ENCODE measurements at regions not wholly inside any gene's neighbourhood (a gene's known extent, or its start where the extent isn't known, plus 50 kb on each side); places are given as distances from the start of the nearest gene placed in this dataset.

GRCh38 chr5:40025586-40025985 is 600.8 kb upstream of the DAB2 start:
- FAIRE-seq = no peak
- 60 to 97% (median 71%) methylated on average over 3 of the region's 3 CpGs for WGBS, 3 donors

DNA sequence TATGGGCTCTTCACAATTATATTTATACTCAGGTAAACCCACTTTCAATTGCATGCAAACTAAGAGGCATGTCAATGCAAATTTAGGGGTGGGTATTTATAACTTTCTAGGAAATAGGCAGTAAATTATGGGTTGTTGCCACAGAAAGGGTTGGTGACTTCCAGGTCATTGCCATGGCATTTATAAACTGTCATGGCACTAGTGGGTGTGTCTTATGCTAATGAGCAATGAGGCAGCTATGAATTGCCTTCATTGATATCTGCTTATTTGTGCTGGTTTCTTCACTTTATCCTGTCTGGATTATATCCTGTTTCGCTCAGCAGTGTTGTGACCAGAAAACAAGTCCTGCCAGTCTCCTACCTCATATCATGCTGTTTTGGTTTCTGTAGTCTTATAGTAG is 597.3 kb upstream of the DAB2 start:
- Histone ChIP-seq H3K27ac (ENCODE audit: low read depth in 1 of 3, low read length in 2 of 3) (no peak overlapping the region), H3K4me3 (ENCODE audit: low read depth in 1 of 3, low read length in 3 of 3) (no peak overlapping the region), H3K9me3 (ENCODE audit: control insufficient read depth in 2 of 2, insufficient read depth in 1 of 2, low read depth in 1 of 2, low read length in 1 of 2) (no peaks in the 10 kb centered on the region), H3K36me3 (ENCODE audit: control insufficient read depth in 3 of 3, insufficient read depth in 2 of 3, low read depth in 1 of 3, low read length in 3 of 3) (no peaks in the 10 kb centered on the region), H3K4me1 (ENCODE audit: control insufficient read depth in 3 of 3, insufficient read depth in 2 of 3, low read depth in 1 of 3, low read length in 2 of 3) (no peaks in the 10 kb centered on the region), H3K27me3 (ENCODE audit: control insufficient read depth in 3 of 3, insufficient read depth in 3 of 3, low read length in 3 of 3) (peaks cover 0 to 5% (median 0%) of the 10 kb centered on the region in 3 donors)
- DNase-seq = no peak
- no peak for FAIRE-seq
- WGBS, 3 donors = 92 to 100% (median 98%) methylated on average over 1 of the region's 1 CpG

More at GRCh38 chr5:40025586-40025985, 600.8 kb upstream of the DAB2 start:
- no peaks in the 10 kb centered on the region for H3K27me3 ChIP-seq (ENCODE audit: control insufficient read depth in 3 of 3, insufficient read depth in 3 of 3, low read length in 3 of 3)
- DNase-seq = no peak
- no peaks in the 10 kb centered on the region for H3K4me1 ChIP-seq (ENCODE audit: control insufficient read depth in 3 of 3, insufficient read depth in 2 of 3, low read depth in 1 of 3, low read length in 2 of 3)
- no peak overlapping the region for H3K27ac ChIP-seq (ENCODE audit: low read depth in 1 of 3, low read length in 2 of 3)
- H3K4me3 ChIP-seq (ENCODE audit: low read depth in 1 of 3, low read length in 3 of 3) = no peak overlapping the region
- H3K36me3 ChIP-seq (ENCODE audit: control insufficient read depth in 3 of 3, insufficient read depth in 2 of 3, low read depth in 1 of 3, low read length in 3 of 3) = no peaks in the 10 kb centered on the region
- no peaks in the 10 kb centered on the region for H3K9me3 ChIP-seq (ENCODE audit: control insufficient read depth in 2 of 2, insufficient read depth in 1 of 2, low read depth in 1 of 2, low read length in 1 of 2)

DNA sequence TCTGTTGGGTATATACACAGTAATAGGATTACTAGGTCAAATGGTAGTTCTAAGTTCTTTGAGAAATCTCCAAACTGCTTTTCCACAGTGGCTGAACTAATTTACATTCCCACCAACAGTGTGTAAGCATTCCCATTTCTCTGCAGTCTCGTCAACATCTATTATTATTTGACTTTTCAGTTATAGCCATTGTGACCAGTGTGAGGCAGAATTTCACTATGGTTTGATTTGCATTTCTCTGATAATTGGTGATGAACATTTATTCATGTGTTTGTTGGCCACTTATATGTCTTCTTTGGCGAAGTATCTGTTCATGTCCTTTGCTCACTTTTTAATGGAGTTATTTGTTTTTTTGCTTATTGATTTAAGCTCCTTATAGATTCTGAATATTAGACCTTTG is 596.2 kb upstream of the DAB2 start:
- Histone ChIP-seq H3K36me3 (ENCODE audit: control insufficient read depth in 3 of 3, insufficient read depth in 2 of 3, low read depth in 1 of 3, low read length in 3 of 3) (no peaks in the 10 kb centered on the region), H3K9me3 (ENCODE audit: control insufficient read depth in 2 of 2, insufficient read depth in 1 of 2, low read depth in 1 of 2, low read length in 1 of 2) (no peaks in the 10 kb centered on the region), H3K4me3 (ENCODE audit: low read depth in 1 of 3, low read length in 3 of 3) (no peak overlapping the region), H3K4me1 (ENCODE audit: control insufficient read depth in 3 of 3, insufficient read depth in 2 of 3, low read depth in 1 of 3, low read length in 2 of 3) (no peaks in the 10 kb centered on the region), H3K27ac (ENCODE audit: low read depth in 1 of 3, low read length in 2 of 3) (no peak overlapping the region), H3K27me3 (ENCODE audit: control insufficient read depth in 3 of 3, insufficient read depth in 3 of 3, low read length in 3 of 3) (peaks cover 0 to 5% (median 0%) of the 10 kb centered on the region in 3 donors)
- DNase-seq = peak in 1 of 2 donors; percentile 23
- no peak for FAIRE-seq
- WGBS, 3 donors = 46 to 71% (median 58%) methylated on average over 2 of the region's 2 CpGs

GRCh38 chr5:40017918-40018317 is 593.1 kb upstream of the DAB2 start:
- DNase-seq (no peak), FAIRE-seq (no peak)
- Histone ChIP-seq H3K36me3 (ENCODE audit: control insufficient read depth in 3 of 3, insufficient read depth in 2 of 3, low read depth in 1 of 3, low read length in 3 of 3) (no peaks in the 10 kb centered on the region), H3K4me3 (ENCODE audit: low read depth in 1 of 3, low read length in 3 of 3) (no peak overlapping the region), H3K27ac (ENCODE audit: low read depth in 1 of 3, low read length in 2 of 3) (no peak overlapping the region), H3K4me1 (ENCODE audit: control insufficient read depth in 3 of 3, insufficient read depth in 2 of 3, low read depth in 1 of 3, low read length in 2 of 3) (no peaks in the 10 kb centered on the region), H3K27me3 (ENCODE audit: control insufficient read depth in 3 of 3, insufficient read depth in 3 of 3, low read length in 3 of 3) (peaks cover 0 to 5% (median 0%) of the 10 kb centered on the region in 3 donors), H3K9me3 (ENCODE audit: control insufficient read depth in 2 of 2, insufficient read depth in 1 of 2, low read depth in 1 of 2, low read length in 1 of 2) (no peaks in the 10 kb centered on the region)
- WGBS, 3 donors = 89 to 96% (median 92%) methylated on average over 3 of the region's 3 CpGs

DNA sequence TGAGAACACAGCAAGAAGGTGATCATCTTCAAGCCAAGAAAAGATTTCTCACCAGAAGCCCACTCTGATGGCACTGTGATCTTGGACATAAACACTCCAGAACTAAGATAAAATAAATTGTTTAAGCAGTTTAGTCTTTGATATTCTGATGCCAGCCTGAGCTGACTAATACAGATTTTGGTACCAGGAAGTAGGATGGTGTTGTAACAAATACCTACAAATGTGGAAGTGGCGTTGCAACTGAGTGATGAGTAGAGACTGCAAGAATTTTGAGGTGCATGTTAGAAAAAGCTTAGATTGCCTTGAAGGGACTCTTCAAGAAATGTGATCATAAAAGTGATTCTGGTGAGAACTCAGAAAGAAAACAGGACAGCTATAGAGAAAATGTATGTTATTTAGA is 592.4 kb upstream of the DAB2 start:
- H3K27me3 ChIP-seq (ENCODE audit: control insufficient read depth in 3 of 3, insufficient read depth in 3 of 3, low read length in 3 of 3) = peaks cover 0 to 5% (median 0%) of the 10 kb centered on the region in 3 donors
- no peak overlapping the region for H3K4me3 ChIP-seq (ENCODE audit: low read depth in 1 of 3, low read length in 3 of 3)
- no peaks in the 10 kb centered on the region for H3K9me3 ChIP-seq (ENCODE audit: control insufficient read depth in 2 of 2, insufficient read depth in 1 of 2, low read depth in 1 of 2, low read length in 1 of 2)
- no peaks in the 10 kb centered on the region for H3K36me3 ChIP-seq (ENCODE audit: control insufficient read depth in 3 of 3, insufficient read depth in 2 of 3, low read depth in 1 of 3, low read length in 3 of 3)
- FAIRE-seq (no peak), DNase-seq (no peak)
- no peaks in the 10 kb centered on the region for H3K4me1 ChIP-seq (ENCODE audit: control insufficient read depth in 3 of 3, insufficient read depth in 2 of 3, low read depth in 1 of 3, low read length in 2 of 3)
- no peak overlapping the region for H3K27ac ChIP-seq (ENCODE audit: low read depth in 1 of 3, low read length in 2 of 3)
- WGBS, 3 donors = 79 to 91% (median 81%) methylated on average over 1 of the region's 1 CpG

DNA sequence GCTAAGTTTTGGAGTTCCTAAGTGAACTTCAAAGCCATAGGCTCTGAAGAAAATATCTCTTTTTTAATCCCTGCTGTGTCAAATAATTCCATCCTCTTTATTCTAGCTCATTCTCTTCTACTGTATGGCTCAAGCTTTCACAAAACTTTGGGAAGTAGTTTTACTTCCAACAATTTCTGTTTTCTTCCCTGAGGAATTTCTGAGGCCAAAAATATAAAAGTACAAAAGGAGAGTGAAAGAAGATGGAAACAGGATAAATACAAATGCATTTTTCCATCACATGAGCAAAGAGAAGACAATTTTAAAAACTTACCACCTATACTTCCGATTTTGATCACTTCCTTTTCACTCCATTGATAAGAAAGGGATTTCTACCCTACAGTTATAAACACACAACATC is 585.7 kb upstream of the DAB2 start:
- peaks cover 0 to 2% (median 0%) of the 10 kb centered on the region in 3 donors for H3K27me3 ChIP-seq (ENCODE audit: control insufficient read depth in 3 of 3, insufficient read depth in 3 of 3, low read length in 3 of 3)
- 70 to 81% (median 80%) methylated on average over 1 of the region's 1 CpG for WGBS, 3 donors
- H3K27ac ChIP-seq (ENCODE audit: low read depth in 1 of 3, low read length in 2 of 3) = no peak overlapping the region
- no peaks in the 10 kb centered on the region for H3K36me3 ChIP-seq (ENCODE audit: control insufficient read depth in 3 of 3, insufficient read depth in 2 of 3, low read depth in 1 of 3, low read length in 3 of 3)
- FAIRE-seq = no peak
- DNase-seq = no peak
- no peaks in the 10 kb centered on the region for H3K4me1 ChIP-seq (ENCODE audit: control insufficient read depth in 3 of 3, insufficient read depth in 2 of 3, low read depth in 1 of 3, low read length in 2 of 3)
- no peak overlapping the region for H3K4me3 ChIP-seq (ENCODE audit: low read depth in 1 of 3, low read length in 3 of 3)
- H3K9me3 ChIP-seq (ENCODE audit: control insufficient read depth in 2 of 2, insufficient read depth in 1 of 2, low read depth in 1 of 2, low read length in 1 of 2) = no peaks in the 10 kb centered on the region

DNA sequence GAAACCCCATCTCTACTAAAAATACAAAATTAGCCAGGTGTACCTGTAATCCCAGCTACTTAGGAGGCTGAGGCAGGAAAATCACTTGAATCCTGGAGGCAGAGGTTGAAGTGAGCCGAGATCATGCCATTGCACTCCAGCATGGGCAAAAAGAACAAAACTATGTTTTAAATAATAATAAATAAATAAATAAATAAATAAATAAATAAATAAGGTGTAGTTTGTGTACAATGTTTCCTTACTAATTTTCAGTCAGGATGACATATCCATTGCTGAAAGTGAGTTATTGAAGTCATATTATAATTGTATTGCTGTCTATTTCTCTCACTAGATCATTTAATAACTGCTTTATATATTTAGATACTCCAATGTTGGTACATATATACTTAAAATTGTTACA is 581.5 kb upstream of the DAB2 start:
- H3K4me3 ChIP-seq (ENCODE audit: low read depth in 1 of 3, low read length in 3 of 3) = no peak overlapping the region
- peaks cover 0 to 2% (median 0%) of the 10 kb centered on the region in 3 donors for H3K27me3 ChIP-seq (ENCODE audit: control insufficient read depth in 3 of 3, insufficient read depth in 3 of 3, low read length in 3 of 3)
- no peaks in the 10 kb centered on the region for H3K9me3 ChIP-seq (ENCODE audit: control insufficient read depth in 2 of 2, insufficient read depth in 1 of 2, low read depth in 1 of 2, low read length in 1 of 2)
- no peaks in the 10 kb centered on the region for H3K4me1 ChIP-seq (ENCODE audit: control insufficient read depth in 3 of 3, insufficient read depth in 2 of 3, low read depth in 1 of 3, low read length in 2 of 3)
- FAIRE-seq = no peak
- WGBS, 3 donors = 88 to 92% (median 89%) methylated on average over 1 of the region's 1 CpG
- no peak overlapping the region for H3K27ac ChIP-seq (ENCODE audit: low read depth in 1 of 3, low read length in 2 of 3)
- no peak for DNase-seq
- H3K36me3 ChIP-seq (ENCODE audit: control insufficient read depth in 3 of 3, insufficient read depth in 2 of 3, low read depth in 1 of 3, low read length in 3 of 3) = no peaks in the 10 kb centered on the region

- no peak for FAIRE-seq
- DNase-seq = no peak
- Histone ChIP-seq H3K36me3 (ENCODE audit: control insufficient read depth in 3 of 3, insufficient read depth in 2 of 3, low read depth in 1 of 3, low read length in 3 of 3) (no peaks in the 10 kb centered on the region), H3K27me3 (ENCODE audit: control insufficient read depth in 3 of 3, insufficient read depth in 3 of 3, low read length in 3 of 3) (no peaks in the 10 kb centered on the region), H3K4me3 (ENCODE audit: low read depth in 1 of 3, low read length in 3 of 3) (no peak overlapping the region), H3K27ac (ENCODE audit: low read depth in 1 of 3, low read length in 2 of 3) (no peak overlapping the region), H3K4me1 (ENCODE audit: control insufficient read depth in 3 of 3, insufficient read depth in 2 of 3, low read depth in 1 of 3, low read length in 2 of 3) (no peaks in the 10 kb centered on the region), H3K9me3 (ENCODE audit: control insufficient read depth in 2 of 2, insufficient read depth in 1 of 2, low read depth in 1 of 2, low read length in 1 of 2) (no peaks in the 10 kb centered on the region)
- WGBS, 3 donors = 77 to 93% (median 87%) methylated on average over 1 of the region's 1 CpG
Observed at GRCh38 chr5:40001796-40002195, 577.0 kb upstream of the DAB2 start.

- Histone ChIP-seq H3K4me1 (ENCODE audit: control insufficient read depth in 3 of 3, insufficient read depth in 2 of 3, low read depth in 1 of 3, low read length in 2 of 3) (no peaks in the 10 kb centered on the region), H3K9me3 (ENCODE audit: control insufficient read depth in 2 of 2, insufficient read depth in 1 of 2, low read depth in 1 of 2, low read length in 1 of 2) (no peaks in the 10 kb centered on the region), H3K4me3 (ENCODE audit: low read depth in 1 of 3, low read length in 3 of 3) (no peak overlapping the region), H3K36me3 (ENCODE audit: control insufficient read depth in 3 of 3, insufficient read depth in 2 of 3, low read depth in 1 of 3, low read length in 3 of 3) (no peaks in the 10 kb centered on the region), H3K27ac (ENCODE audit: low read depth in 1 of 3, low read length in 2 of 3) (no peak overlapping the region), H3K27me3 (ENCODE audit: control insufficient read depth in 3 of 3, insufficient read depth in 3 of 3, low read length in 3 of 3) (no peaks in the 10 kb centered on the region)
- FAIRE-seq = no peak
- DNase-seq = no peak
Observed at GRCh38 chr5:39998518-39998917, 573.7 kb upstream of the DAB2 start.
